Activated T-cell treated with anti-CD3 and anti-CD28 coated beads, Interleukin-2, amount 50 U/mL, for 48 hours (primary cell): ENCODE measurements at regions not wholly inside any gene's neighbourhood (a gene's known extent, or its start where the extent isn't known, plus 50 kb on each side); places are given as distances from the start of the nearest gene placed in this dataset.
A peak's percentile ranks its signal among the peaks of the same experiment; 100 is the strongest.

Experiments used
- DNase-seq, 2 experiments: peaks; one replicate each; pipeline ENCODE4 v3.0.0-alpha.2; 2020

- peak in 1 of 2 experiments; percentile 6 for DNase-seq
These were observed 176.7 kb upstream of the PPP2R2D start for GRCh38 chr10:131724169-131724545.

- no peak for DNase-seq
These were observed 175.8 kb upstream of the PPP2R2D start for GRCh38 chr10:131724891-131725580.

GRCh38 chr10:131725581-131726069 is 175.2 kb upstream of the PPP2R2D start:
- DNase-seq: peak in 1 of 2 experiments; percentile 5

GRCh38 chr10:131726076-131726880 is 174.5 kb upstream of the PPP2R2D start:
- DNase-seq: peak in 1 of 2 experiments; percentile 10

GRCh38 chr10:131726967-131727366 is 173.8 kb upstream of the PPP2R2D start:
- DNase-seq: no peak

- no peak for DNase-seq
These were observed 173.2 kb upstream of the PPP2R2D start for GRCh38 chr10:131727560-131727959.

GRCh38 chr10:131728286-131729228 is 172.3 kb upstream of the PPP2R2D start:
- no peak for DNase-seq

GRCh38 chr10:131729361-131729760 is 171.4 kb upstream of the PPP2R2D start:
- peak in 1 of 2 experiments; percentile 3 for DNase-seq

GRCh38 chr10:131729938-131730660 is 170.7 kb upstream of the PPP2R2D start:
- no peak for DNase-seq

- DNase-seq: peak in 1 of 2 experiments; percentile 7
These were observed 169.9 kb upstream of the PPP2R2D start for GRCh38 chr10:131730771-131731497.

- no peak for DNase-seq
These were observed 168.8 kb upstream of the PPP2R2D start for GRCh38 chr10:131731780-131732630.

- DNase-seq: peak in 1 of 2 experiments; percentile 4
These were observed 168.1 kb upstream of the PPP2R2D start for GRCh38 chr10:131732631-131733127.

GRCh38 chr10:131733596-131733995 is 167.2 kb upstream of the PPP2R2D start:
- no peak for DNase-seq

GRCh38 chr10:131735577-131735976 is 165.2 kb upstream of the PPP2R2D start:
- DNase-seq: no peak

GRCh38 chr10:131736321-131736980 is 164.4 kb upstream of the PPP2R2D start:
- DNase-seq: no peak

- peak in 1 of 2 experiments; percentile 4 for DNase-seq
These were observed 163.0 kb upstream of the PPP2R2D start for GRCh38 chr10:131737543-131738395.

- no peak for DNase-seq
These were observed 162.4 kb upstream of the PPP2R2D start for GRCh38 chr10:131738396-131738735.

GRCh38 chr10:131739206-131739605 is 161.6 kb upstream of the PPP2R2D start:
- DNase-seq: no peak

- DNase-seq: no peak
These were observed 158.3 kb upstream of the PPP2R2D start for GRCh38 chr10:131742500-131742951.
